HG03565 (cell line): ENCODE measurements at regions not wholly inside any gene's neighbourhood (a gene's known extent, or its start where the extent isn't known, plus 50 kb on each side); places are given as distances from the start of the nearest gene placed in this dataset.

Source experiments
- ATAC-seq: cut with Tn5 transposase; IDR thresholded peaks from one replicate; pipeline ENCODE4 v1.9.1; 2021; ENCODE audit warnings: mild to moderate bottlenecking, moderate library complexity; ENCODE audit not compliant: unreplicated experiment

- no peak for ATAC-seq
These were observed 236.3 kb downstream of the MAFB start for GRCh38 chr20:40452758-40453157.

GRCh38 chr20:40451552-40451951 is 237.5 kb downstream of the MAFB start:
- ATAC-seq: no peak

- no peak for ATAC-seq
These were observed 238.9 kb downstream of the MAFB start for GRCh38 chr20:40449974-40450616.

DNA sequence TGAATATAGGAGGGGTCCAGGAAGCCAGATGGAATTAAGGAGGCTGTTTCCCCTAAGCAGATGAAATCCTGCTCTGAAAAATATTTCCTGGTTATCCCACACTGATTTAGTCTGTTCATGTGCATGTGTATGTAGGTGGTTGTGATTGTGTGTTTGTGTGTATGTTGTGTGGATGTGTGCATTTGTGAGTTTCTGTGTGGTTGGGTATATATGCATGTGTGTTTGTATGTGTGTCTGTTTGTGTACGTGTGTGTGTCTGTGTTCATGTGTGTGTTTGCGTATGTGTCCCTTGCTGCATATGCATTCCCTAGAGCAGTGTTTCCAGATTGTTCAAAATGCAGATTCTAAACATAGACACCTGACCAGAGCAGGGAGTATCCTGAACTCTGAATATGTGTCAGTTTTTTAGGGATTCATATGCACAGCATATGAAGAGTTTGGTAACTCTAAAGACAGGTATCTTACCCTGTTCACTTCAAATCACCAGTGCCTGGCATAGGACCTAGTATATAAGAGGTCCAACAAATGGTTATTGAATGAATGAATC is 239.8 kb downstream of the MAFB start:
- ATAC-seq: no peak

GRCh38 chr20:40446888-40447287 is 242.1 kb downstream of the MAFB start:
- ATAC-seq: no peak

DNA sequence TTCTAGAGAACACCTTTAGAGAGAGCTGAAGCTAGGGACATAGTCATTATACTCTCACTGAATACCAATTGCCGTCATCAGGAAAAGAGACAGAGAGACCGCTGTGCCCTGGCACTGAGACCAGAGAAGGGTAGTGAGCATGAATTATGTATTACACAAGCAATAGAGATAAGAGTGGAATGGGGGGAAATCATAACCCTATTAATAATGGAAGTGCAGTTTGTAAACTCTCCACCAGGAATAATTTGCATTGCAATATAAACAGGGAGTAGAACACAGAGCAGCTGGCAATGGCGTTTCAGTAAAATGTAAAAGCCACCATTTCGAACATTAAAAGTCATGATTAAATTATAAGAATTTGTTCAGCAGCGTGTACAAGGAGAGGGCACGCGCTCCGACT is 244.5 kb downstream of the MAFB start:
- no peak for ATAC-seq

GRCh38 chr20:40443753-40444152 is 245.3 kb downstream of the MAFB start:
- ATAC-seq: no peak

DNA sequence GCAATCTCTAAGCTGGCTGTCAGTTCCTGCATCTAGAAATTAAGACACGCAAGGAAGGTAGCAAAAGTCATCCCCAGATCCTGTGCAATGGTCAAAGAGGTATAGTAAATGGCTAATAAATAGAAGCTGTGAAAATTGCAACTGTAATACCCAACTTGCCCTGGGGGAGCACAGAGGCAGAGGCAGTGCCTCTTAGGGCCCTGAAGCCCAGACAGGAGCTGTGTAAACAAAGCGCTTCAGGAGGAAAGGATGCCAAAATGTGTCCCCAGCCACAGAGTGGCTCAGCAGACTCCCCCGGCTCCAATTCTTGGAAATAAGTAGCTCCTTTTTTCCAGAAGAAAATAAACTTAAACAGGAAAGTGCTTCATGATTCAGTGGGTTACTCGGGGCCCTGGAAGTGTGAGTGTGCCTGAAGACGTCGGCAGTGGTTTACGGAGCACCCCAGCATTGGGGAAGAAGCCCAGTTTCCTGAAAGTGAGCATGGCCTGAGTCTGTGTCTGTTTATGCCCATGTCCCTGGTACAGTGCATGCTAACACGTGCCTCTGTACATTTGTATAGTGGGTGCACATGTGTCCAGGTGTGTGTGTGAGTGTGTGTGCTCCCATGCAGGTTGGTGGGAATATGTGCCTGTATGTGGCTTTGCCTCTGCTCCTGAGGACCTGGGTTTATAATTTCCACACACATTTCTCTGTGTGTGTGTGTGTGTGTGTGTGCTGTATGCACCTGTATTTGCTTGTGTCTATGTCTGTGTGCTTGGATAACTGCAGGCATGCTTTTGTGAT is 246.7 kb downstream of the MAFB start:
- no peak for ATAC-seq

GRCh38 chr20:40441771-40442170 is 247.3 kb downstream of the MAFB start:
- ATAC-seq: no peak

DNA sequence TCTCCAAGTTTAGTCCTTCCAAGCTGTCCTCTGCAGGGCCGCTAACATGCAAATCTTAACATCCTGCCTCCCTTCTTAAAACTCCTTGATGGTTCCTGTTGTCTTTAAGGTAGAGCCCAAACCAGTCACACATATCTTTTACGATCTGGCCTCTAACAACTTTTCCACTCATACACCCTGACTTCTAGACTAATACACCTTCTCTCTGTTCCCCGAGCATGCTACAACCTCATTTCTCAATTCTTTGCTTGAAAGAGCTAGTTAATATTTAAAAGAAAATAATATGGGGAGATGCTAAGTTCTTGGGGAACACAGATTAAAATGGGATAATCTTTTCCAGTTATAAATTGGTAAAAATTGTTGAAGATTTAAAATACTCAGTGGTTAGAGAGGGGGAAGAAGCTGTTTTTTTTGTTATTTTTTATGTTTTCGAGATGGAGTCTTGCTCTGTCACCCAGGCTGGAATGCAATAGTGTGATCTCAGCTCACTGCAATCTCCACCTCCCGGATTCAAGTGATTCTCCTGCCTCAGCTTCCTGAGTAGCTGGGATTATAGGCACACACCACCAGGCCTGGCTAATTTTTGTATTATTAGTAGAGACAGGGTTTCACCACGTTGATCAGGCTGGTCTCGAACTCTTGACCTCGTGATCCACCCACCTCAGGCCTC is 250.7 kb downstream of the MAFB start:
- ATAC-seq: no peak

DNA sequence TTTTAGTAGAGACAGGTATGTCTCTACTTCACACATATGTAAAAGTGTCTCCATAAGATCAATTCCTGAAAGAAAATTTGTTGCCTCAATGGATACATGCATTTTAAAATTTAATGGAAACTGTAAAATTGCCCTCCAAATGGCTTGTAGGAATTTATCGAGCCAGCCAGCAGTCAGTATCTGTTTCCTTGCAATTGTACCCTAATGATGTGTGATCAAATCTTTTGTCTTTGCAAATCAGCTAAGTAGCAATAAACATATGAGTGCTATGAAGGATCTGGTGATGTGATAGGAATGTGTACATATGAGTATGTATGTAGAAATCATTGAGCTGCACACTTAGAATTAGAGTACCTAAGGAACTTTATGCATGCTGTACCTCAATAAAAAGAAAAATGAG is 253.0 kb downstream of the MAFB start:
- ATAC-seq: no peak

DNA sequence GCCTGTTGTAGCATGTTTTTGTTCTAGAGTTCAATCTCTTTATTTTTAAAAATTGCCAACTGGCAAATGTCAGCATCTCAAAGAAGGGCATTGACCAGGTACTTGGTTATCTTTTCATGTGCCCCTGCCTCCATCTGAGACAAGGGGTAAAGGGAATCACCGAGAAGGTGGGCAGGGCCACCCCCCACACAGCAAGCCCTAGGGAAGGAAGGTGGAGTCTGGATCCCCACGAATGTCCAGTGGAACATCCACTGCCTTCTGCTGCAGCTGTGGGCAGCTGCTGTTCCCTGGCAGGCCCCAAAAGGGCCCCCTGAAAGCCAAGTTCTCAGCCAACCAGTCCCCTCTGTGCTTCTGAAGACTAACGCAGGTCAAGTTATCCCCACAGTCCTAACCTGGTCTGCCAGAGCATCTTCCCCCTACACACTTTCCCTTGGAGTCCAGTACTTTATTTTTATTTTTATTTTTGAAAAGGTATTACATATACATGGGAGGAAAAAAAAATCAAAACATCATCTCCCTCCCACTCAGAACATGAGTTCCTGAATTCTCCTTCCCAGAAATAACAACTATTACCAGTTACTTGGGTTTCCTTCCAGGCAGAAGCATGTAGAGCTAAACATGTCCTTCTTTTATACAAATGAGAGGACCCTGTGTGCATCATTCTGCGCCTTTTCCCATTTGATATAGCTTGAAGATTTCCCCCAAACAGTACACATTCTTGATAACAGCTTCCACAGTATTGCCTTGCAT is 253.7 kb downstream of the MAFB start:
- no peak for ATAC-seq

DNA sequence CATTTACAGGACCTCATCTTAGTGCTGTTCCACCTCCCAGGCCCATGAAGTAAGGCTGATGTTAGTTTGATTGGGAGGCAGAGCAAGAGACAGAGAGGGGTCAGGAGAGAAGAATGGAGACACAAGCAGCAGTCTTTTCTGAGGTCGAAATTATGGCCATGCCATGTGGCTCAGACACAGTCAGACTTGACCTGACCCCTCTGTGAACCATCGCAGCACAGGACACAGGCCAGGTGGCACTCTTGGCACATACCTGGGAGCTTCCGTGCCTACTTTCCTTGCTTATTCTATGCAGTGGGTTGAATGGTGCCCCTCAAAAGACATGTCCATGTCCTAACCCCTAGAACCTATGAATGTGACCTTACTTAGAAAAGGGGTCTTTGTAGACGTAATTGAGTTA is 254.9 kb downstream of the MAFB start:
- no peak for ATAC-seq

DNA sequence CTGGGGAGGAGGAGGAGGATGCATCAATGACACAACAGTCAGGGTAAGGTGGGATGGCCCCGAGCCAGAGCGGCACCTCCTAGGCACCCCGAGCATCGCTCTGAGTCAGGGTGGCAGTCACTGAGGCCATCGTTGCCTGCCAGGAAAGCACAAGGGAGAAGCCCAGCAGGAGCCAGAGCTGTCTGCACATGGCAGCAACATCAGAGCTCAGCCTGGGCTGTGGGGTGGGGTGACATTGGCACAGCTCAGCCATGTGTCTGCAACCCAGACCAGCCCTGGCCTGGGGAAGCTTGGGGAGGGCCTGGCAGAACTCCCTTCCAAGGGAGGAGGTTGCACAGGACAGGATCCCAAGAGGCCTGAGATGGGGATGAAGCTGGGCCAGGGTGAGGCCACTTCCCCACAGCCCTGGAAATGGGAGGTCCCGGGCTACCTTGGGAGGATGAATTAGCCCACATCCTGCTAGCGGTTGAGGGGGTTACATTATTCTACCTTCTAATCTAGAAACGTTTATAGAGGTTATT is 255.6 kb downstream of the MAFB start:
- ATAC-seq: no peak

DNA sequence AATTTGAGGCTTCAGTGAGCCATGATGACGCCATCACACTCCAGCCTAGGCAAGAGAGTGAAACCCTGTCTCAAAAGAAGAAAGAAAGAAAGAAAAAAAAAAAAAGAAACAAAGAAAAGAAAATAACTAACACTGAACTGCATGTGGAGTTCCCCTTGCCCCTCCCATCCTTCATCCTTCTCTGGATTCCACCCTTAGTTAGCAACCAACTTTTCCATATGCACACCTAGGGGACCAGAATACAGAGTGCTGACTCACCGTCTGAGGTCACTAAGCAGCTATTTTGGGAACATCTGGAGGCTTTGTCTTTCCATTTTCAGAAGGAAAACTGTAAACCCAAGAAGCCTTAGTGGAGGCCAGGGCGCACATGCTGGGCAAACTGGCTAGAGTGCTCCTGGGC is 257.4 kb downstream of the MAFB start:
- no peak for ATAC-seq

DNA sequence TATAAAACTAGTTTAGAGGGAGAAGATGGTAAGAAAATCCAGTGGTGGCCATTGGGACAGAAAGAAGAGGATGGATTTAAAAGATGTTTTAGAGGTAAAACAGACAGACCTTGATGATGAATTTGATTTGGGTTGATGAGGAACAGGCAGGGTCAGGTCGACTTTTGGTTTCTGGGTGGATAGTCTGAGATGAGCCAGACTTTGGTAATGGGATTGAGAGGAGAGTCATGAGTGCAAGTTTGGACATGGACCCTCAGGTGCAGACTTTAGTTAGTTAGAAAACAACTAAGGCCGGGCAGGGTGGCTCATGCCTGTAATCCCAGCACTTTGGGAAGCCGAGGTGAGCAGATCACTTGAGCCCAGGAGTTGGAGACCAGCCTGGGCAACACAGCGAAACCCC is 257.9 kb downstream of the MAFB start:
- no peak for ATAC-seq

DNA sequence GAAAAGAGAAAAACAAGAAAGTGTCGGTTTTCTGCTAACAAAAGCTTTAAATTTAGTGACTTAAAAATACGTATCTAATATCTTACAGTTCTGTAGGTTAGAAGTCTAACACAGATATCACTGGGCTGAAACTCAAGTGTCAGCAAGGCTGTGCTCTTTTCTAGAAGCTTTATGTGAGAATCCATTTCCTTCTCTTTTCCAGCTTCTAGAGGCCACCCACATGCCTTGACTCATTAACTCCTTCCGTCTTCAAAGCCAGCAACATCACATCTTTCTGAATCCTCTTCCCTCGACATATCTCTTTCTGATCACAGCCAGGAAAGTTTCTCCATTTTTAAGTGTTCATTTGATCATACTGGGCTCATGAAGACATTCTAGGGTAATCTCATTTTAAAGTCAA is 262.0 kb downstream of the MAFB start:
- no peak for ATAC-seq

GRCh38 chr20:40424695-40425094 is 264.3 kb downstream of the MAFB start:
- no peak for ATAC-seq

- no peak for ATAC-seq
These were observed 266.4 kb downstream of the MAFB start for GRCh38 chr20:40422656-40423055.

DNA sequence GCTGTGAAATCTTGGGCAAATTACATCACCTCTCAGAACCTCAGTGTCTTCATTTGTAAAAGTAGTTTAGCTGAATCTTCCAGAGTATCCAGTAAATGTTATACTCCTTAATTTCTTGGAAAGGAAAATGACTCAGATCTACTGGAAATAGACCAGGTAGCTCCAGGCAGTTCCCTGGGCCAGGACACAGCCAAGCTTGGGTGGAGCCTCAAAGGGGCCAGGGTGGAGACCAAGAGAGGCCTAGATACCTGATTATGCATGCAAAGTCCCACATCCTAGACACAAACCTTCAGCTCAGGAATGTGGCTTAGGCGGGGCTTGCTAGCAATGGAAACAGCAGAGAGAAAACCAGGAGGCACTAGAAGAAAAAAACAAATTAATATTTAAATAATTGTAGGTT is 272.8 kb downstream of the MAFB start:
- ATAC-seq: no peak
